ENCODE measurements at regions not wholly inside any gene's neighbourhood (a gene's known extent, or its start where the extent isn't known, plus 50 kb on each side); places are given as distances from the start of the nearest gene placed in this dataset.
"Not testable (repeated sequence)": the region's sequence is repeated elsewhere in the genome, so short reads cannot be mapped to it uniquely, and the experiment has no call there.

GRCh38 chr2:180927030-180927686 is 53.2 kb upstream of the UBE2E3 start:
- no peak for DNase-seq (ENCODE audit: low read depth in 2 of 2)

GRCh38 chr2:180925700-180926099 is 54.7 kb upstream of the UBE2E3 start:
- no peak for DNase-seq (ENCODE audit: low read depth in 2 of 2)

- DNase-seq (ENCODE audit: low read depth in 2 of 2): no peak
Measured at GRCh38 chr2:180924063-180924462, 56.3 kb upstream of the UBE2E3 start.

DNA sequence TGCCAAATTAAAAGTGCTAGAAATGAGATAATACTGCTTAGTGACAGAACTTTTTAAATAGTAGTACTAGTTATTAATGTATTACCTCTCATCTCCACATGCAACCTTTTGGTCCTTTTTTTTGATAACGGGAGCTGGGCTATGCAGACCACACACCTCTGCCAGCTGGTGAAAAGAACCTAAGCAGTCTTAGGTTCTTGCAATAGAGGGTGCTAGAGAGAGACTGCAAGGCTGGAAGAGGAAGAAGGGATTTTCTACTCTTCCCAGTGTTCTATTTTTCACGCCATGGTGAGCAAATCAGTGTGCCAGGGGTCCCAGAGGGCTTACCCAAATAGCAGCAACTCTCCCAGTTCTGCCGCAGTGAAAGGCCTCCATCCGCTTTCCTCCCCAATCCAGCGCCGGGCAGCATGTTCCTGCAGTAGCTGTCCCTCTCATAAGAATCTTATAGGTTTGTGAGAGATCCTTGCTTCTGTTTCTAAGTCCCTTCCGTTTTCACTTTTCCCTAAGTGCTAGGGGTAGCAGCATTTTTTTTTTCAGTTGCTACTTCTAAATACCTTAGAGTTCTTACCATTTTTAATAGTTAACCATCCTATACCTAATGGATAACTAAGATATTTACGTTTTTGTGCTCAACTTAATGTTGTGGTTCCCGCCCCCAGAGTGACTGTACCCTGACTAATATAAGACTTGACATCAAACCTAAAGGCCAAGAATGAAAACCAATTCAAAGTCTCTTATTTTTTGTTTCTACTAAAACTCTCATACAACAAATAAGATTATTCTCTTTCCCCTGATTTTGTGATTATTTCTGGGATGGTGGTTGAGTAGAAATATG is 69.4 kb upstream of the UBE2E3 start:
- DNase-seq (ENCODE audit: low read depth in 2 of 2): no peak

DNA sequence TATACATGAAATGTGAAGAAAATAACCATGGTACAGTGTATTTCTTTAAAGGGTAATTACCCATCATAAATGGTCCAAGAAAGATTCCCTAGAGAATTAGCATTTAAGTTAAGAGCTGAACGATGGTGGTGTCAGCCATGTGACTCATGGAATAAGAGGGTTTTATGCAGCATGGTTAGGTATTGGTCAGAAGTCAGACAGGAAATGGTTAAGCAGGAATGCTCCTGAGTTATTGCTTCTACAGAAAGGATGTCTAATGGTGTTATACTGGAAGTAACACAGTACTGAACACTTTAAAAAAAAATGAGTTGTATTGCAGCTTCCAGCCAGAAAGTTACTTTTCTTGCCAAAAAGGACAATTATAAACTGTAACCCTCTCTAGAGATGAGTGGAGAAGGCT is 72.7 kb upstream of the UBE2E3 start:
- no peak for DNase-seq (ENCODE audit: low read depth in 2 of 2)

DNA sequence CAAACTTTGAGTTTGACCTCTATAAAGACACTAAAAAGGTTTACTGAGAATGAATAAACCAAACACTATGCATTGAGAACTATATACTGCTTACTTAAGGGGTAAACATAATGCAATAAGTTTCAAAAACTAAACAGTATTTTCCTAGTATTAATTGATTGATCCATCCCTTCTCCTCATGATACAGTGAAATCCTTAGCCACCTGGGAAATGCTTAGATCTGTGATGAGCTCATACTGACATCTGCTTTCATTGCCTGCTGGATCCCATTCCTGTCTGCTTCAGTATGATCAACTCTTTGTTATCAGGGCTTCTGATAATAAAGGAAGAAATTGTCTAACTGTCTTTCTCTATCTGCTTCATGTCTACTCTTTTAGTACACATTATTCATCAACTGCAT is 74.9 kb upstream of the UBE2E3 start:
- no peak for DNase-seq (ENCODE audit: low read depth in 2 of 2)

- DNase-seq (ENCODE audit: low read depth in 2 of 2): no peak
Measured at GRCh38 chr2:180905002-180905401, 75.4 kb upstream of the UBE2E3 start.

DNA sequence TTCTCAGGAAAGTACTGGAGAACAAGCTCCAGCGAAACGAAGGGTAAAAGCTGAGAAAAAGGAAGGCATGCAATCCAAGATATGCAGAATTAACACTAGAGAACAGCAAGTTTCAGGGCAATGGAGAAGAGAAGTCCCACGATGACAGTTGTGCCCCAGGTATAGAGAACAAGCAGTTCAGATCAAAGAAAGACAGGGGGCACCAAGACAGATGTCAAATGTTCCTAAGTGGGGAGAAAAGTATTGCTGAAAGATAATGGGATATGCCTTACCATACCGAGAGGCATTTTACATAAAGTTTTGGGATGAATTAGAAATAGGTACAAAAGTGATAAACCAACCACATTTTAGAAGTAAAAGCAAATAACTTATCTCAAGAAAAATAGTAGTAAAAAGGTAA is 79.1 kb upstream of the UBE2E3 start:
- no peak for DNase-seq (ENCODE audit: low read depth in 2 of 2)

DNA sequence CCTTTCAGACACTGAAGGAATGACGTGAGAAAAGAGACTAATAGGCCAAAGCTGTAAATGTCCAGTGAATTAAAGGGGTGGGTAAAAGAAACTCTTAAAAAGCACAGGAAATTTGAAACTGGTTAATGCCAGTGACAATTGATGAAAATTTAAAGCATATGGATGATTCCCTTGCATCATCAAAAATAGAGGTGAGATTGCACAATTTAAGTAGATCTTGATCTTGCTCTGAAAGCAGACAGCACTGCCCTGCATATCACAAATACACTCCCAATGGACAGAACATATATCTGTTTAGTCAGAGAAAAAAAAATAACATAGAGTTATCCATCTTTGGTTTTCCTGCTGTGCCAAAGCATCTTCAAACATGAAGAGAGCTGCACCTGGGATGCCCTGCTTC is 86.7 kb upstream of the UBE2E3 start:
- no peak for DNase-seq (ENCODE audit: low read depth in 2 of 2)

DNA sequence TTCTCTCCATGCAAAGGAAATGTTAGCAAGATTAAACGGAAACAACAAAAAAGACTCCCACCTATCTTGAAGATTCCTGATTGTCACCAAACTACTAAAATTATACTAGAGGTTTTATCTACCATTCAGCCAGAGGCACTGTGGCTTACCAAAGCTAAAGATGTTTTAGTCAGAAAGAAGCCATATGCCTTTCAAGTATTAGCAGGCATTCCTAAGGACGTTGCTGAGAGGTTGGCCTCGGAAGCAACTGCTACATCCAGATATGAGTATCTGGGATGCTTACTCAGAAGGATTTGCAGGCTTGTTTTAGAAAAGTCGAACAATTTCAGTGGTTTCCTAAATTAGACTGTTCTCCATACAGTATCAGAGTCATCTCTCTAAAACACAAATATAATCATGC is 88.3 kb upstream of the UBE2E3 start:
- no peak for DNase-seq (ENCODE audit: low read depth in 2 of 2)

GRCh38 chr2:180891360-180891759 is 89.0 kb upstream of the UBE2E3 start:
- no peak for DNase-seq (ENCODE audit: low read depth in 2 of 2)

- DNase-seq (ENCODE audit: low read depth in 2 of 2): no peak
Measured at GRCh38 chr2:180890781-180891180, 89.6 kb upstream of the UBE2E3 start.

DNA sequence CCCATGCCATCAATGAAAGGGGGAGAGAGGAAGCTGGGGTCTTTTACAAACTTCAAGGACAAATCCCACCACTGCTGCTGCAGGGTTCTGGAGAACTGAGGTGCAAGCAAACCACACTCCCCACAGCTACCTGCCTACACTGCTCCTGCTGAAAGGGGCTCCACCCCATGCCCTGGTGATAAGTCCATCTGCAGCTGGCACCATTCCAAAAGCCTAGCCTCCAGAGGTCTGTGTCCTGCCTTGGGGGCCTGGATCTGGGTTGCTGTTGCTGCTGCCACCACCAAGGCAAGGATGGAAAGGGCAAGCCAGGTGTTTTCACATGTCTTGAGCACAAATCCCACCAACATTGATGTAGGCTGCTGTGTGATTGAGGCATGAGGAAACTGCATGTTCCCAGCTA is 97.4 kb upstream of the UBE2E3 start:
- no peak for DNase-seq (ENCODE audit: low read depth in 2 of 2)

GRCh38 chr2:180876506-180876905 is 103.9 kb upstream of the UBE2E3 start:
- DNase-seq (ENCODE audit: low read depth in 2 of 2): no peak

GRCh38 chr2:180873219-180873618 is 107.2 kb upstream of the UBE2E3 start:
- no peak for DNase-seq (ENCODE audit: low read depth in 2 of 2)

- not testable (repeated sequence) for DNase-seq (ENCODE audit: low read depth in 2 of 2)
Measured at GRCh38 chr2:180872781-180873180, 107.6 kb upstream of the UBE2E3 start.

DNA sequence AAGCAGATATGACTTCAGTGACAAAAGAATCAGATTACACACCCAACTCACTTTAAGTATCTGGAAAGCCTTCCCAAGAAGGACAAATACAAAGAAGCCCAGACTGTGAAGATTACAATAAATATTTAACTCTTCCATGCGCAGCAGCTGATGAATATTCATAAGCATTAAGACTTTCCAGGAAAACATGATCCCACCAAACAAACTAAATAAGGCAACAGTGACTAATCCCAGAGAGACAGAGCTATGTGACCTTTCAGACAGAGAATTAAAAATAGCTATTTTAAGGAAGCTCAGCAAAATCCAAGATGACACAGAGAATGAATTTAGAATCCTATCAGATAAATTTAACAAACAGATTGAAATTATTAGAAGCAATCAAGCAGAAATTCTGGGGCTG is 108.2 kb upstream of the UBE2E3 start:
- DNase-seq (ENCODE audit: low read depth in 2 of 2): no peak

GRCh38 chr2:180871649-180872048 is 108.8 kb upstream of the UBE2E3 start:
- DNase-seq (ENCODE audit: low read depth in 2 of 2): no peak

- no peak for DNase-seq (ENCODE audit: low read depth in 2 of 2)
Measured at GRCh38 chr2:180849851-180850250, 130.6 kb upstream of the UBE2E3 start.

DNA sequence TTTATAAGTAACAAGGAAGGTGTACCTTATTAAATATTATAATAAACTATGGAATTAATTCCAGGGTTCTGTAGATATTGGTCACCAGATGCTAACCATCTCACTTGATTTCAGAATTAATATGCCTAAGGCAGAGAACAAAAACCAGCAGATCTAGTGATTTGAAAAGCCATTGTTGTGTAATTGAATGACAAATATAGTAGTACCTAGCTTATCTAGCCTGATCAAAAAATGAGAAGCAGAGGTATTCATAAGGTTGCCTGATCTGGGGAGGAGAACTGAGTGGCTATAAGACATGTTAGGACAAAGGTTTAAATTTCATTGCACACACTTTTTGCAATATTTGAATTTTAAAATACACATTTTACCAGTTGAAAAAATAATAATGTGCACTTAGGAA is 132.0 kb upstream of the UBE2E3 start:
- DNase-seq (ENCODE audit: low read depth in 2 of 2): no peak

DNA sequence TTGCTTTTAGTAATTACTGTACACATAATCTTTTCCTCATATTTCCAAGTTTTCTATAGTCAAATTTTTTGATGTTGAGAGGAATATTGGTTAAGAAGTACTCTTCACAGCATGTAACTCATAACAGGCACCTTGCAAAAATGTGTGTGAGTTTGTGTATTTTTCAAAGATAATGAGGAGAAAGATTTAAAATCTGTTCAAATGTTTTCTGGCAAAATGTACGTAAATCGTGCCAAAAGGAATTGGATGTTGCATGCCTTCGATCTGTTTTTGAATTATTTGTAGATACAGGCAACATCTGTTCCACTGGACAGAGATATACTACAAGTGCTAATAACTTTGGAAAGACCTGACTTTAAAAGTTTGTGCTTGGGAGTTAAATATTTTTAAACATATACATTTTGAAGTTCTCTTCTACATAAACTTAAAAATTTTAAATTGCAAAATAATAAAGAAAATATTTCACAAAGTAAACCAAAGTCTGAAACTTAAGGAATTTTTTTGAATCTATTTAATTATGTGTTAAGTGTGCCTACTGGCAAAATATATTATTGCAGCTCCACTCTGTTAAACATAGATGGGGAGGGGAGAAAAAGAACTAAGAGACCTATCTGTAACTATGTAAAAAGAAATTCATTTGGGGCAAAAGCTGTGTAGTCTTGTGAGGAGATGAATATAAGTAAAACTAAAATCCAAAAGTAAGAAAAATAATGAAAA is 133.5 kb upstream of the UBE2E3 start:
- no peak for DNase-seq (ENCODE audit: low read depth in 2 of 2)

DNA sequence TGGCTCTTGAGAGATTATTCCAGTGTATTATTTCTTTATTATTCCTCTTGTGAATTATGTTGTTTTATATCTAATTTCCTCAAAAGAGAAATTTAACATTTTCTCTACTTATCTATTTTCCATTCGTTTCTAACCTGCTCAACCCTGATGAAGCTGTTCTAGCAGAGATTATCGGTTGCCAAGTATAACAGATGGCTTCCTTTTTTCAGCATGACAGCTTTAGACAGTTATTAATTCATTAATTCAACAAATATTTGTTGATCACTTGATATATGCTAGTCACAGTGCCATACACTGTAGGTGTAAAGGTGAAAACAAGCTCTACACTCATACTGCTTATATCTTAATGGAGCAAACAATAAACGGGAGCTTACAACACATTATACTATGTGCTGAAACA is 137.9 kb upstream of the UBE2E3 start:
- peak in 1 of 2 donors; percentile 4 for DNase-seq (ENCODE audit: low read depth in 2 of 2)

DNA sequence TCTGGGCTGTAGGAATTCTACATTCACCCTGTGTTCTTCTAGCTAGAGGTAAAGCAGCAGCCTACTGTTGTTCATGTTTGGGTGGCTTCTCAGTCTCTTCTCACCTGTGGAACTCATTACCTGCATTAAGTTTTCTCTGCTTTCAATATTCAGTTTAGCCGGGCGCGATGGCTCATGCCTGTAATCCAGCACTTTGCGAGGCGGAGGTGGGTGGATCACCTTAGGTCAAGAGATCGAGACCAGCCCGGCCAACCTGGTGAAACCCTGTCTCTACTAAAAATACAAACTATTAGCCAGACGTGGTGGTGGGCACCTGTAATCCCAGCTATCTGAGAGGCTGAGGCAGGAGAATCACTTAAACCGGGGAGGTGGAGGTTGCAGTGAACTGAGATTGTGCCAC is 139.8 kb upstream of the UBE2E3 start:
- DNase-seq (ENCODE audit: low read depth in 2 of 2): no peak

All from lung microvascular endothelial cell (primary cell).